ENCODE measurements at regions not wholly inside any gene's neighbourhood (a gene's known extent, or its start where the extent isn't known, plus 50 kb on each side); places are given as distances from the start of the nearest gene placed in this dataset.

- no peaks in the 10 kb centered on the region for H3K9me2 ChIP-seq (replicated peaks; ENCODE audit: insufficient read depth, low read length)
- no peak overlapping the region for H3K27ac ChIP-seq (ENCODE audit: low read length)
- no peak overlapping the region for H2AFZ ChIP-seq (ENCODE audit: low read length)
- no peak for DNase-seq
- H3K79me2 ChIP-seq (ENCODE audit: low read length) = no peaks in the 10 kb centered on the region
- H3K4me3 ChIP-seq (ENCODE audit: low read length) = no peak overlapping the region
- H4K20me1 ChIP-seq (ENCODE audit: insufficient read depth, low read depth, low read length) = no peaks in the 10 kb centered on the region
- H3K4me2 ChIP-seq (ENCODE audit: low read depth, low read length, poor library complexity, severe bottlenecking) = no peak overlapping the region
- H3K4me1 ChIP-seq (ENCODE audit: low read length) = no peaks in the 10 kb centered on the region
- no peaks in the 10 kb centered on the region for H3K36me3 ChIP-seq (ENCODE audit: insufficient read depth, low read length)
- no peaks in the 10 kb centered on the region for H3K27me3 ChIP-seq (ENCODE audit: low read length)
- peaks cover 23% of the 10 kb centered on the region for H3K9me3 ChIP-seq (ENCODE audit: low read length)
- H3K9ac ChIP-seq (ENCODE audit: low read length) = no peak overlapping the region
Measured at GRCh38 chr7:109763611-109764010, 1193.9 kb downstream of the DNAJB9 start.

GRCh38 chr7:109772161-109772560 is 1202.5 kb downstream of the DNAJB9 start:
- Histone ChIP-seq H3K27ac (ENCODE audit: low read length) (no peak overlapping the region), H3K9me3 (ENCODE audit: low read length) (peaks cover 19% of the 10 kb centered on the region), H3K9me2 (replicated peaks; ENCODE audit: insufficient read depth, low read length) (no peaks in the 10 kb centered on the region), H3K4me2 (ENCODE audit: low read depth, low read length, poor library complexity, severe bottlenecking) (no peak overlapping the region), H4K20me1 (ENCODE audit: insufficient read depth, low read depth, low read length) (no peaks in the 10 kb centered on the region), H3K36me3 (ENCODE audit: insufficient read depth, low read length) (no peaks in the 10 kb centered on the region), H3K4me1 (ENCODE audit: low read length) (no peaks in the 10 kb centered on the region), H3K27me3 (ENCODE audit: low read length) (no peaks in the 10 kb centered on the region), H3K4me3 (ENCODE audit: low read length) (no peak overlapping the region), H3K79me2 (ENCODE audit: low read length) (no peaks in the 10 kb centered on the region), H3K9ac (ENCODE audit: low read length) (no peak overlapping the region), H2AFZ (ENCODE audit: low read length) (no peak overlapping the region)
- no peak for DNase-seq

DNA sequence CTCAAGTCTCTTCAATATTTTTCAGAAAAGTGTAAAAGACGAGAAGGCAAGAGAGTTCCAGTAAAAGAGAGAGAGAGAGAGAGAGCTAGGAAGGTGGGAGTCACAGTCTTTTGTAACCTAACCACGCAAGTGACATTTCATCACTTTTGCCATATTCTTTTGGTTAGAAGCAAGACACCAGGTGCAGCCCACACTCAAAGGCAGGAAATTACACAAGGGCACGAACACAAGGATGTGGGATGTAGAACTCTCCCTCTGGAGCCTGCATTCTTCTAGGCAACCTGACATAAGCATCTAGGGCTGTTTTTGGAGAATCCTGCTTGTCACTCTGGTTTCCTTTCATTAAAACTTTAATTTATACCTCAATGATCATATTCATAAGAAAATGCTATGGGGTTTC is 1213.1 kb downstream of the DNAJB9 start:
- Histone ChIP-seq H3K79me2 (ENCODE audit: low read length) (no peaks in the 10 kb centered on the region), H4K20me1 (ENCODE audit: insufficient read depth, low read depth, low read length) (no peaks in the 10 kb centered on the region), H3K4me2 (ENCODE audit: low read depth, low read length, poor library complexity, severe bottlenecking) (no peak overlapping the region), H3K36me3 (ENCODE audit: insufficient read depth, low read length) (no peaks in the 10 kb centered on the region), H3K9me2 (replicated peaks; ENCODE audit: insufficient read depth, low read length) (no peaks in the 10 kb centered on the region), H3K4me1 (ENCODE audit: low read length) (no peaks in the 10 kb centered on the region), H2AFZ (ENCODE audit: low read length) (no peak overlapping the region), H3K9ac (ENCODE audit: low read length) (no peak overlapping the region), H3K27ac (ENCODE audit: low read length) (no peak overlapping the region), H3K4me3 (ENCODE audit: low read length) (no peak overlapping the region), H3K9me3 (ENCODE audit: low read length) (peaks cover 5% of the 10 kb centered on the region), H3K27me3 (ENCODE audit: low read length) (no peaks in the 10 kb centered on the region)
- no peak for DNase-seq

DNA sequence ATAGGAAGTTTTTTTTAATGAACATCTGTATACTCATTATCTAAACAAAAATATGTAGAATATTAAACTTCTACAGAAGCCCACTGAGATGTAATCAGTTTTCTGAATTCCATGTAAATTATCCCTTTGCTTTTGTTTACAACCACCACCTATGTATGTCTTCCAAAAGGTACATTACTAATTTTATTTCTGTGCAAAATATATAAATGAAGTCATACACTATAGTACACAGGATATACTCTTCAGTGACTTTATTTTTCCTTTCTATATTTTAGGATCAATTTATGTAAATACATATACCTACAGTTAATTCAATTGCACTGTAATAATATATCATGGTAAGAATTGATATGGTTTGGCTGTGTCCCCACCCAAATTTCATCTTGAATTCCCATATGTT is 1236.9 kb downstream of the DNAJB9 start:
- no peaks in the 10 kb centered on the region for H3K27me3 ChIP-seq (ENCODE audit: low read length)
- no peaks in the 10 kb centered on the region for H3K4me1 ChIP-seq (ENCODE audit: low read length)
- H3K27ac ChIP-seq (ENCODE audit: low read length) = no peak overlapping the region
- H2AFZ ChIP-seq (ENCODE audit: low read length) = no peak overlapping the region
- no peak for DNase-seq
- H4K20me1 ChIP-seq (ENCODE audit: insufficient read depth, low read depth, low read length) = no peaks in the 10 kb centered on the region
- no peak overlapping the region for H3K4me3 ChIP-seq (ENCODE audit: low read length)
- no peaks in the 10 kb centered on the region for H3K79me2 ChIP-seq (ENCODE audit: low read length)
- H3K9me2 ChIP-seq (replicated peaks; ENCODE audit: insufficient read depth, low read length) = no peaks in the 10 kb centered on the region
- no peak overlapping the region for H3K9ac ChIP-seq (ENCODE audit: low read length)
- no peaks in the 10 kb centered on the region for H3K36me3 ChIP-seq (ENCODE audit: insufficient read depth, low read length)
- no peaks in the 10 kb centered on the region for H3K9me3 ChIP-seq (ENCODE audit: low read length)
- H3K4me2 ChIP-seq (ENCODE audit: low read depth, low read length, poor library complexity, severe bottlenecking) = no peak overlapping the region

GRCh38 chr7:109821156-109821555 is 1251.5 kb downstream of the DNAJB9 start:
- Histone ChIP-seq H3K27me3 (ENCODE audit: low read length) (no peaks in the 10 kb centered on the region), H3K9ac (ENCODE audit: low read length) (no peak overlapping the region), H3K9me2 (replicated peaks; ENCODE audit: insufficient read depth, low read length) (no peaks in the 10 kb centered on the region), H4K20me1 (ENCODE audit: insufficient read depth, low read depth, low read length) (no peaks in the 10 kb centered on the region), H3K4me1 (ENCODE audit: low read length) (no peaks in the 10 kb centered on the region), H3K36me3 (ENCODE audit: insufficient read depth, low read length) (no peaks in the 10 kb centered on the region), H3K79me2 (ENCODE audit: low read length) (no peaks in the 10 kb centered on the region), H2AFZ (ENCODE audit: low read length) (no peak overlapping the region), H3K4me2 (ENCODE audit: low read depth, low read length, poor library complexity, severe bottlenecking) (no peak overlapping the region), H3K9me3 (ENCODE audit: low read length) (peaks cover 32% of the 10 kb centered on the region), H3K4me3 (ENCODE audit: low read length) (no peak overlapping the region), H3K27ac (ENCODE audit: low read length) (no peak overlapping the region)
- no peak for DNase-seq

GRCh38 chr7:109834851-109835250 is 1256.1 kb upstream of the LRRN3 start:
- Histone ChIP-seq H4K20me1 (ENCODE audit: insufficient read depth, low read depth, low read length) (no peaks in the 10 kb centered on the region), H3K4me3 (ENCODE audit: low read length) (no peak overlapping the region), H3K9me2 (replicated peaks; ENCODE audit: insufficient read depth, low read length) (no peaks in the 10 kb centered on the region), H2AFZ (ENCODE audit: low read length) (no peak overlapping the region), H3K4me1 (ENCODE audit: low read length) (no peaks in the 10 kb centered on the region), H3K9me3 (ENCODE audit: low read length) (peaks cover 4% of the 10 kb centered on the region; the same call in 1 of the 2 replicates), H3K36me3 (ENCODE audit: insufficient read depth, low read length) (no peaks in the 10 kb centered on the region), H3K9ac (ENCODE audit: low read length) (no peak overlapping the region), H3K79me2 (ENCODE audit: low read length) (no peaks in the 10 kb centered on the region), H3K27ac (ENCODE audit: low read length) (no peak overlapping the region), H3K4me2 (ENCODE audit: low read depth, low read length, poor library complexity, severe bottlenecking) (no peak overlapping the region), H3K27me3 (ENCODE audit: low read length) (no peaks in the 10 kb centered on the region)
- no peak for DNase-seq

- no peaks in the 10 kb centered on the region for H3K9me2 ChIP-seq (replicated peaks; ENCODE audit: insufficient read depth, low read length)
- peaks cover 4% of the 10 kb centered on the region; the same call in 1 of the 2 replicates for H3K9me3 ChIP-seq (ENCODE audit: low read length)
- no peak overlapping the region for H2AFZ ChIP-seq (ENCODE audit: low read length)
- H3K27me3 ChIP-seq (ENCODE audit: low read length) = no peaks in the 10 kb centered on the region
- no peaks in the 10 kb centered on the region for H3K4me1 ChIP-seq (ENCODE audit: low read length)
- H3K9ac ChIP-seq (ENCODE audit: low read length) = no peak overlapping the region
- no peak for DNase-seq
- no peak overlapping the region for H3K4me3 ChIP-seq (ENCODE audit: low read length)
- no peak overlapping the region for H3K4me2 ChIP-seq (ENCODE audit: low read depth, low read length, poor library complexity, severe bottlenecking)
- H4K20me1 ChIP-seq (ENCODE audit: insufficient read depth, low read depth, low read length) = no peaks in the 10 kb centered on the region
- H3K79me2 ChIP-seq (ENCODE audit: low read length) = no peaks in the 10 kb centered on the region
- H3K27ac ChIP-seq (ENCODE audit: low read length) = no peak overlapping the region
- H3K36me3 ChIP-seq (ENCODE audit: insufficient read depth, low read length) = no peaks in the 10 kb centered on the region
Measured at GRCh38 chr7:109835577-109835976, 1255.3 kb upstream of the LRRN3 start.

DNA sequence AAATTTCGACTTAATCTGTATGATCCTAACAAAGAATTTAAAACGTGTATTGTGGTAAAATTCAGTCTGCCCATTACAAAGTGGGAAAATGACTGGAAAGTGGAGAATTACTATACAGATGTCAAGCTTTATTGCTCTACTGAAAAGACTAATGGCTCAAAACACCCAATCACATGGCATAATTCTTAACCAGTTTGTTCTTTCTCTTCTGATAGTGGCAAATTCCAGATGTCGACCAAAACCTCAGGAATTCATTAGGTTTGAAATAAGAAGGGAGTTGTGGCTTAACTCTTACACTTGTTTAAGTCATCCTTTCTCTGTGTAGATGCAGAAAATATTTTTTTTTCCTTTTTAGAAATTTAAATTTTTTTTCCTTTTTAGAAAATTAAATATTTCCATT is 1254.9 kb upstream of the LRRN3 start:
- Histone ChIP-seq H3K4me1 (ENCODE audit: low read length) (no peaks in the 10 kb centered on the region), H3K27me3 (ENCODE audit: low read length) (no peaks in the 10 kb centered on the region), H3K9me2 (replicated peaks; ENCODE audit: insufficient read depth, low read length) (no peaks in the 10 kb centered on the region), H3K36me3 (ENCODE audit: insufficient read depth, low read length) (no peaks in the 10 kb centered on the region), H3K9ac (ENCODE audit: low read length) (no peak overlapping the region), H3K27ac (ENCODE audit: low read length) (no peak overlapping the region), H3K79me2 (ENCODE audit: low read length) (no peaks in the 10 kb centered on the region), H4K20me1 (ENCODE audit: insufficient read depth, low read depth, low read length) (no peaks in the 10 kb centered on the region), H3K9me3 (ENCODE audit: low read length) (peaks cover 4% of the 10 kb centered on the region; the same call in 1 of the 2 replicates), H2AFZ (ENCODE audit: low read length) (no peak overlapping the region), H3K4me2 (ENCODE audit: low read depth, low read length, poor library complexity, severe bottlenecking) (no peak overlapping the region), H3K4me3 (ENCODE audit: low read length) (no peak overlapping the region)
- DNase-seq = no peak

DNA sequence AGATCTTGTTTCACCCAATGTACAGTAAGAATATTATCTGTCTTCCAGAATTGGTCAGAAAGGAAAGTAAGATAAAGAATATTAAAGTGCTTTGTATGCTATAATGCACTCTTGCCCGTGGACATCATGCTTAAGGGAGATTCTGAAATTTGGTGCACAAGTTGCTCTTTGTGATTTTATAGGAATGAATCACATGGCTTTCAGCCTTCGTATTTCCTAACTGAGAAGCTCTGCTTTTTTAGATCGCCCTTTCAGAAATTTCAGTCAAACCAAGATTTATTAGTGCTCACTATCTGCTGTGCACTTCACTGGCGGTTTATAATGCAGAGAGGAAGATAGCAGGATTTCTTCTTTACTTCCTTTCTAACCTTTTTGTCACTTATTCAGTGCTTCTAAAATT is 1248.5 kb upstream of the LRRN3 start:
- peaks cover 4% of the 10 kb centered on the region; the same call in 1 of the 2 replicates for H3K9me3 ChIP-seq (ENCODE audit: low read length)
- H3K27ac ChIP-seq (ENCODE audit: low read length) = no peak overlapping the region
- no peaks in the 10 kb centered on the region for H3K27me3 ChIP-seq (ENCODE audit: low read length)
- H3K36me3 ChIP-seq (ENCODE audit: insufficient read depth, low read length) = no peaks in the 10 kb centered on the region
- H4K20me1 ChIP-seq (ENCODE audit: insufficient read depth, low read depth, low read length) = no peaks in the 10 kb centered on the region
- no peak overlapping the region for H3K4me3 ChIP-seq (ENCODE audit: low read length)
- H2AFZ ChIP-seq (ENCODE audit: low read length) = no peak overlapping the region
- no peak overlapping the region for H3K4me2 ChIP-seq (ENCODE audit: low read depth, low read length, poor library complexity, severe bottlenecking)
- no peak for DNase-seq
- H3K4me1 ChIP-seq (ENCODE audit: low read length) = no peaks in the 10 kb centered on the region
- no peak overlapping the region for H3K9ac ChIP-seq (ENCODE audit: low read length)
- no peaks in the 10 kb centered on the region for H3K9me2 ChIP-seq (replicated peaks; ENCODE audit: insufficient read depth, low read length)
- H3K79me2 ChIP-seq (ENCODE audit: low read length) = no peaks in the 10 kb centered on the region

Data from Karpas-422 (cell line).